Heart left ventricle (tissue), 16 donors: ENCODE measurements at regions not wholly inside any gene's neighbourhood (a gene's known extent, or its start where the extent isn't known, plus 50 kb on each side); places are given as distances from the start of the nearest gene placed in this dataset.

Experiments
- ATAC-seq, 4 donors: fragments of 200-7000 bp; cut with Tn5 transposase; one replicate each; pipeline ENCODE4 v1.9.1; 2020 to 2022; ENCODE audit warnings: moderate library complexity in 4 of 4, mild to moderate bottlenecking in 3 of 4, moderate number of reproducible peaks in 1 of 4
- DNase-seq, 5 donors: peaks; one replicate each; pipeline ENCODE4 v3.0.0-alpha.2; 2020
- H3K27ac ChIP-seq, 12 donors: fragments of 200-600 bp; sonication (generic) in 4 of 12; one replicate each; pipeline versions ENCODE4 v1.5.0 to v1.8.0; 2016 to 2022; ENCODE audit warnings: mild to moderate bottlenecking in 2 of 12
- H3K27me3 ChIP-seq, 9 donors: fragments of 200-600 bp; sonication (generic) in 2 of 9; one replicate each; pipeline versions ENCODE4 v1.5.1 to v1.8.0; 2016 to 2022; ENCODE audit warnings: mild to moderate bottlenecking in 3 of 9
- H3K36me3 ChIP-seq, 9 donors: fragments of 200-600 bp; sonication (generic) in 2 of 9; one replicate each; pipeline versions ENCODE4 v1.5.0 to v1.8.0; 2018 to 2022; ENCODE audit warnings: mild to moderate bottlenecking in 2 of 9
- H3K4me1 ChIP-seq, 12 donors: fragments of 200-600 bp; sonication (generic) in 4 of 12; one replicate each; pipeline versions ENCODE4 v1.5.0 to v1.8.0; 2016 to 2022; ENCODE audit warnings: mild to moderate bottlenecking in 3 of 12
- H3K4me3 ChIP-seq, 12 donors: fragments of 200-600 bp; sonication (generic) in 4 of 12; one replicate each; pipeline versions ENCODE4 v1.5.0 to v1.8.0; 2017 to 2022; ENCODE audit warnings: mild to moderate bottlenecking in 9 of 12, moderate library complexity in 4 of 12
- H3K9me3 ChIP-seq, 12 donors: fragments of 200-600 bp; sonication (generic) in 4 of 12; one replicate each; pipeline versions ENCODE4 v1.5.0 to v1.8.0; 2016 to 2022; ENCODE audit warnings: mild to moderate bottlenecking in 1 of 12
- POLR2A ChIP-seq, 2 donors: fragments of 450-650 bp; IDR thresholded peaks; one replicate each; pipeline ENCODE4 v1.6.1; 2017; ENCODE audit warnings: antibody characterized with exemption in 2 of 2, mild to moderate bottlenecking in 2 of 2, moderate library complexity in 2 of 2
- WGBS, 4 donors: extraction: QIAGEN DNeasy Blood & Tissue Kit in 2 of 4; methylation state at CpG; one replicate each; pipeline versions ENCODE4 v1.1.5 to v1.1.7; 2013 to 2018; 5-methylcytosine and 5-hydroxymethylcytosine counted together
- intact Hi-C, 10 donors: fragments of 100-400 bp; cut with DNase I; formaldehyde crosslinking; loops; one replicate each; pipeline versions ENCODE4 v1.11.1 to v1.14.2; 2022
- TF ChIP-seq, protein P1 (sequence below), 12 donors: fragments of 200-600 bp; sonication (generic) in 4 of 12; IDR thresholded peaks; one replicate each; pipeline versions ENCODE4 v1.5.0 to v1.8.0; 2018 to 2022; ENCODE audit warnings: antibody characterized with exemption in 12 of 12, mild to moderate bottlenecking in 5 of 12
- donor health status: ischemic (EF 13 %, LVEDD 7.1; RV severe dilation, severe dysfunction).
- donor health status: healthy with polysubstance abuse.
- donor health status: DM: no; HTN: yes; CAD: no.
- donor health status: DM: no; HTN: no; CAD: no.
- donor health status: ischemic (EF 25% LVEDD 6.9; RV normal size, moderate dysfunction).
- donor health status: ischemic (EF 25% LVEDD 5.7; RV mildly dilated, moderate dysfunction).
- donor health status: healthy.
- donor health status: DM: yes; HTN: yes; CAD: no.
- donor health status: ischemic (EF 35%, LVEDD 5.7; RV mildly dilated, moderate dysfunction).
- donor health status: nonischemic (EF 11% LVEDD 7.7; RV severe dilation, severe dysfunction).
- donor health status: DM: yes; HTN: yes; CAD: no.
- donor health status: PGD.
- donor health status: ischemic (EF 29% LVEDD 5.4; RV normal size, mild dysfunction).
- donor health status: nonischemic (EF 23%, LVEDD 6.1; RV moderate dilation, normal function).

GRCh38 chr3:67897351-67898336, 243.2 kb upstream of the SUCLG2 start:
- H3K4me1 ChIP-seq = no peaks in the 10 kb centered on the region
- no peaks in the 10 kb centered on the region for H3K27me3 ChIP-seq
- no peak for TF ChIP-seq POLR2A (IDR thresholded peaks at IDR 0.05)
- TF ChIP-seq, protein P1, sequence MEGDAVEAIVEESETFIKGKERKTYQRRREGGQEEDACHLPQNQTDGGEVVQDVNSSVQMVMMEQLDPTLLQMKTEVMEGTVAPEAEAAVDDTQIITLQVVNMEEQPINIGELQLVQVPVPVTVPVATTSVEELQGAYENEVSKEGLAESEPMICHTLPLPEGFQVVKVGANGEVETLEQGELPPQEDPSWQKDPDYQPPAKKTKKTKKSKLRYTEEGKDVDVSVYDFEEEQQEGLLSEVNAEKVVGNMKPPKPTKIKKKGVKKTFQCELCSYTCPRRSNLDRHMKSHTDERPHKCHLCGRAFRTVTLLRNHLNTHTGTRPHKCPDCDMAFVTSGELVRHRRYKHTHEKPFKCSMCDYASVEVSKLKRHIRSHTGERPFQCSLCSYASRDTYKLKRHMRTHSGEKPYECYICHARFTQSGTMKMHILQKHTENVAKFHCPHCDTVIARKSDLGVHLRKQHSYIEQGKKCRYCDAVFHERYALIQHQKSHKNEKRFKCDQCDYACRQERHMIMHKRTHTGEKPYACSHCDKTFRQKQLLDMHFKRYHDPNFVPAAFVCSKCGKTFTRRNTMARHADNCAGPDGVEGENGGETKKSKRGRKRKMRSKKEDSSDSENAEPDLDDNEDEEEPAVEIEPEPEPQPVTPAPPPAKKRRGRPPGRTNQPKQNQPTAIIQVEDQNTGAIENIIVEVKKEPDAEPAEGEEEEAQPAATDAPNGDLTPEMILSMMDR (IDR thresholded peaks at IDR 0.05) = no peak
- WGBS, 4 donors = 83 to 87% (median 86%) methylated on average over 15 of the region's 15 CpGs
- ATAC-seq (no peak), DNase-seq (no peak)
- H3K4me3 ChIP-seq = no peak overlapping the region
- no peaks in the 10 kb centered on the region for H3K36me3 ChIP-seq
- H3K9me3 ChIP-seq = no peaks in the 10 kb centered on the region
- H3K27ac ChIP-seq = no peak overlapping the region
- intact Hi-C loops = no loop called here

DNA sequence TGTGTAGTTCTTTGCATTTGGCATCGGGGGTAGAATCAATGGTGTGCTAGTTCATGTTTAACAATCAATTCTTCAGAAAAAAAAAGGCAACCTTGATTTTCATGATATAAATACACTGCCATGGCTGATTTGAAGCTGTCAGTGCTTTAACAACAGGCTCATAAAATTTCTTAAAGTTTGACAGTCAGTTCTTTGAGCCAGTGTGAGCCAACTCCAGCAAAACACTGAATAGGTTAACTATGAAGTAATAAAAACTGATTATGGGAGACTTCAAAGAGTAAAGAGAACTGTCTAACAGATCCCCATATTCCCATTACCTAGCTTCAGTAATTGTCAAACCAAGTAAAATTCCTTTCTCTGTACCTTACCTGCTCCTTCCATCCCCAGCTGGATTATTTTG, 241.7 kb upstream of the SUCLG2 start:
- H3K36me3 ChIP-seq = no peaks in the 10 kb centered on the region
- DNase-seq (no peak), ATAC-seq (no peak)
- no peak overlapping the region for H3K4me3 ChIP-seq
- peaks cover 0 to 5% (median 0%) of the 10 kb centered on the region in 12 donors for H3K9me3 ChIP-seq
- intact Hi-C loops = no loop called here
- H3K4me1 ChIP-seq = no peaks in the 10 kb centered on the region
- 85 to 100% (median 88%) methylated on average over 1 of the region's 1 CpG for WGBS, 4 donors
- no peaks in the 10 kb centered on the region for H3K27me3 ChIP-seq
- no peak overlapping the region for H3K27ac ChIP-seq
- no peak for TF ChIP-seq POLR2A (IDR thresholded peaks at IDR 0.05)
- TF ChIP-seq, protein P1 (IDR thresholded peaks at IDR 0.05) = no peak

- H3K27me3 ChIP-seq = no peaks in the 10 kb centered on the region
- 73 to 88% (median 87%) methylated on average over 4 of the region's 4 CpGs for WGBS, 4 donors
- ATAC-seq (no peak), DNase-seq (no peak)
- no peak overlapping the region for H3K27ac ChIP-seq
- peaks cover 0 to 19% (median 5%) of the 10 kb centered on the region in 12 donors for H3K9me3 ChIP-seq
- H3K4me1 ChIP-seq = no peaks in the 10 kb centered on the region
- intact Hi-C loops = no loop called here
- H3K4me3 ChIP-seq = no peak overlapping the region
- no peaks in the 10 kb centered on the region for H3K36me3 ChIP-seq
- TF ChIP-seq POLR2A (IDR thresholded peaks at IDR 0.05) = no peak
- TF ChIP-seq, protein P1 (IDR thresholded peaks at IDR 0.05) = no peak
Measured at GRCh38 chr3:67894510-67894909, 240.1 kb upstream of the SUCLG2 start.

- no peak for TF ChIP-seq POLR2A (IDR thresholded peaks at IDR 0.05)
- TF ChIP-seq, protein P1 (IDR thresholded peaks at IDR 0.05) = no peak
Measured at GRCh38 chr3:67884345-67884744, 229.9 kb upstream of the SUCLG2 start.

More at GRCh38 chr3:67884345-67884744, 229.9 kb upstream of the SUCLG2 start:
- H3K27me3 ChIP-seq = no peaks in the 10 kb centered on the region
- H3K36me3 ChIP-seq = no peaks in the 10 kb centered on the region
- H3K4me1 ChIP-seq = no peaks in the 10 kb centered on the region
- 73 to 87% (median 83%) methylated on average over 1 of the region's 1 CpG for WGBS, 4 donors
- ATAC-seq = no peak
- no peak overlapping the region for H3K27ac ChIP-seq
- intact Hi-C loops = no loop called here
- no peak overlapping the region for H3K4me3 ChIP-seq
- peaks cover 0 to 9% (median 1%) of the 10 kb centered on the region in 12 donors for H3K9me3 ChIP-seq
- DNase-seq = no peak
